GM12873 (cell line): ENCODE measurements at regions not wholly inside any gene's neighbourhood (a gene's known extent, or its start where the extent isn't known, plus 50 kb on each side); places are given as distances from the start of the nearest gene placed in this dataset.

Experiments used
- TF ChIP-seq, protein P1 (sequence below): IDR thresholded peaks from 2 replicates; pipeline ENCODE4 v1.5.1; 2012; ENCODE audit warnings: low read depth, mild to moderate bottlenecking, moderate library complexity, low read length, control low read depth; ENCODE audit not compliant: insufficient read depth; ENCODE audit errors: missing control alignments

DNA sequence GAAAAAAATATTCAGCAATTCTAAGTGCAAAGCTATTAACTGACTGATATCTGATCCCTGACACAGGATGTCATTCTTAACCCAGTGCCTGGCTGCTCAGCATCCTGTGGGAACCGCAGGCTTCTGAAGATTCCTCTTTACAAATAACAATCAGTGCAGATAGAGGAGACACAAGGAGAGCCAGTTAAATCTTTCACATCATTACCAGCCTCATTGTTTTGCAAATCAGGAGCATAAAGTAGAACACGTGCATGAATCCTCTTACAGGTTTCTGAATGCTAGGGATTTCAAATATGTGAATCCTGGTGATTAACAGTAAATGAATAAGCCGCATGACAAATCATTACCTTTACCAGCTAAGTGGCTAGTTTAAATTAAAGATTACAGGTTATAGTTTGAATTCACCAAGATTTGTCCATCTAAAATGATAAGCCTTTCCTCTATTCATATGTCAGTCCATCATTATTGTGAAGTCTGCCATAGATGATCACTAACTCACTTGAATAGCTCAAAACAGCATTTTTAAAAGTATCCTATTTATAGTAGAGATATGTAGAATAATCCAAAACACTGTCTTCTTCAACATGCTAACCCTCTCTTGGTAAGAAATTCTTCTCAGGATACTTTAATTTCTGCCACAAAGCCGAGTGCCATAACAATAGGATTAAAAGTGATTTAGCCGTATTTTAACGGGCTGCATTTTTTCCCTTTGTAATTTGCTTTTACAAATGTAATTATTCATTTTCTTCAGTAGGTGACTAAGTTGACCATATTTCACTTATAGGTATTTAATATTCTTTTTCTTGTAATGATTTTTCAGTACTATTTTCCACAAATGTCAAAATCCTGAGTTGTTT lies 367.3 kb upstream of the EPHA7 start:
- TF ChIP-seq, protein P1, sequence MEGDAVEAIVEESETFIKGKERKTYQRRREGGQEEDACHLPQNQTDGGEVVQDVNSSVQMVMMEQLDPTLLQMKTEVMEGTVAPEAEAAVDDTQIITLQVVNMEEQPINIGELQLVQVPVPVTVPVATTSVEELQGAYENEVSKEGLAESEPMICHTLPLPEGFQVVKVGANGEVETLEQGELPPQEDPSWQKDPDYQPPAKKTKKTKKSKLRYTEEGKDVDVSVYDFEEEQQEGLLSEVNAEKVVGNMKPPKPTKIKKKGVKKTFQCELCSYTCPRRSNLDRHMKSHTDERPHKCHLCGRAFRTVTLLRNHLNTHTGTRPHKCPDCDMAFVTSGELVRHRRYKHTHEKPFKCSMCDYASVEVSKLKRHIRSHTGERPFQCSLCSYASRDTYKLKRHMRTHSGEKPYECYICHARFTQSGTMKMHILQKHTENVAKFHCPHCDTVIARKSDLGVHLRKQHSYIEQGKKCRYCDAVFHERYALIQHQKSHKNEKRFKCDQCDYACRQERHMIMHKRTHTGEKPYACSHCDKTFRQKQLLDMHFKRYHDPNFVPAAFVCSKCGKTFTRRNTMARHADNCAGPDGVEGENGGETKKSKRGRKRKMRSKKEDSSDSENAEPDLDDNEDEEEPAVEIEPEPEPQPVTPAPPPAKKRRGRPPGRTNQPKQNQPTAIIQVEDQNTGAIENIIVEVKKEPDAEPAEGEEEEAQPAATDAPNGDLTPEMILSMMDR: no peak

DNA sequence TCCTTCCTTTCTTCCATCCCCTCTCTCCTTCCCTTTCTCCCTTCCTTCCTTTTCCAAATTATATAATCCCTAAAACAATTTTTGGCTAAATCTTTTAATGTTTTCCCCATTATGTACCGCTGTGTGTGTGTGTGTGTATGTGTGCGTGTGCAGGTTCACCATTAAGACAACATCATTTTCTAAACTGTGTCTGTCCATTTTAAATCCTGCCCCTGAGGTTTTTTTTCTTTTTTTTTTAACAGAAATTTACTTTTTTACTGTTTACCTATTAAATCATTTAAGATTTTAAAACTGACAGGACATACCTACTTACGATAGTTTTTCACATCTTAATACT lies 366.3 kb upstream of the EPHA7 start:
- TF ChIP-seq, protein P1: no peak

DNA sequence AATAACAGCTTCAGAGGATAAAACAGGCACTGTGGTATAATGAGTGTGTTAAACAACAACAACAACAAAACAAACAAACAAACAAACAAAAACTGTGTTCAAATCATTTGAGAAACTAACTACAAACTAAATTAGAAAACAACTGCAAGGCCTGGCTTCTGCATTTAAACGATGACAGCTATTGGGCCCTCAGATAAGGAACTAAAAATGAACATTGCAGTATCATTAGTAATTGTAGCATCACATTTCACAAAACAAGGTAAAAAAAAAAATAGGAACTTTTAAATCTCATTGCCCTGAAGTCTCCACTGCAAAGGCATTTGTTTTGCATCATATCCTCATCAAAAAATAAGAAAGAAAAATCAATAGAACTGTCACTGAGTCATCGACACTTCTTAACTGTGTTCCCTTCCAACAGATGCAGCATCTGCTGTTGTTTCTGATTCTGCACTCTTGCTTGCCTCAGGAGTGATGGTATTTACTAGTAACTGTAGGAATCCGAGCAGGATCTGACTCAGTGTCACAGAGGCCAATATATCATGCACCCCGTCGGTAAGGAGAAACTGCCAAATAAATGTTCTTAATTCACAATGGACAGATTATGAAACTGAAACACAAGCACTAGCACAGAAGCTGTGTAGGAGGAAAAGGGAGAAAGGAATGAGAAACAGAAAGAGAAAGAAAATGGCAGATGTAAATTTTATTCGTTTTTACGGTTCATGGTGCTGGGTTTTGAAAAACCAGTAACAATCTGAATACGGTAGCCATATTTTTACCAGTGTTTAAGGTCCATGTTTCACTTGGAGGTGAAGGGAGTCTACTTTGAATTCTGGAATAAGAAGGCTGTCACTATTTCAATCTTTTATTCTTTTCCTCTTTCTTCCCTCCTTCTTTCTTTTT lies 365.7 kb upstream of the EPHA7 start:
- TF ChIP-seq, protein P1: no peak

DNA sequence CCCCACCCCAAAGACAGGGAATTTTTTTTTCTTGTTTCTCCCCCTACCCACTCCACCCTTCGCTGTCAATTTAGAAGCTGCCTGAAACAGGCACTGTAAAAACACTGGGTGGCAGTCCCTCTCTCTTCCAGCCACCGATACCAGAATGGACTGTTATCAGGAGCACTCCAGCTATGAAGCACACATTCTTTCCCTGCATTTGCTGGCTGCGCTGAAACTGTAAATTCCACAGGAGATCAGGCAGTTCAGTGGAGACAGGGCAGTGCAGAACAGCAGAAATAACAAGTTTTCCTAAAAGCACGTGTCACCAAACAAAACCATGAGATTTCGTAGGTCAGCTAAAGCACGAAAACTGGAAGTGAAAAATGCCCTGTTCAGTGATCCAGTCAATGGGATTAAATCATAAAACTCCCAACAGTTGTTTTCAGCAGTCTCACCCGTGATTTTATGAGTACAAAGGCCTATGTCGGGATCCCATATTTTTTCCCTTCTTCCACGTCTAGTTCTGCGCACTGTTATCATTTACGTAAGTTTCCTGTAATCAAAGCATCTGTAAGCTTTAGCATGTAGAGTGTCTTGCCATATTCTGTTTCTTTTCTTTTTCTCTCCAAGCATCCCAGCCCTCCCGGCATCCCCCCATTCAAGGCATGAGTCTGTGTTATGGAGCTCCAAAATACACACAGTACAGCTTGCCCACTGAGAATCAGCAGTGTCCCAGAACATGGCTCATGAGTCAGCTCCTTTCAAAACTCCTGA lies 359.9 kb upstream of the EPHA7 start:
- TF ChIP-seq, protein P1: no peak

DNA sequence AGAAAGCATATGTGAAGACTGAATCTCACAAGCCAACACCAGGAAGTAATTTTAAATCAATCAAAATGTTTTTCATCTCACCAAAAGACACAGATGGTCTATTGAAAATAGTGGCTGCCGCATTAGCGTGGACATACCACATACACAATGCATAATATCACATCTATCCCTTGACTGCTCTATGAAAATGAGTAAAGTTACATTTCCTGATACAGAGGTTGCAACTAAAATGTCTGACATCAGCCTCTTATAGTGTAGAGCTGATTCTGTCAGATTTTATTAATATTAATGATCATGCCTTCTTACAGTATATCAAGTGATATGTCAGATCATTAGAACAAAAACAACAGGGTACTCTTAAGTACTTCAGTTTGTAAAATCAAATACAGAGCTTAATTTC lies 339.8 kb upstream of the EPHA7 start:
- TF ChIP-seq, protein P1: no peak

DNA sequence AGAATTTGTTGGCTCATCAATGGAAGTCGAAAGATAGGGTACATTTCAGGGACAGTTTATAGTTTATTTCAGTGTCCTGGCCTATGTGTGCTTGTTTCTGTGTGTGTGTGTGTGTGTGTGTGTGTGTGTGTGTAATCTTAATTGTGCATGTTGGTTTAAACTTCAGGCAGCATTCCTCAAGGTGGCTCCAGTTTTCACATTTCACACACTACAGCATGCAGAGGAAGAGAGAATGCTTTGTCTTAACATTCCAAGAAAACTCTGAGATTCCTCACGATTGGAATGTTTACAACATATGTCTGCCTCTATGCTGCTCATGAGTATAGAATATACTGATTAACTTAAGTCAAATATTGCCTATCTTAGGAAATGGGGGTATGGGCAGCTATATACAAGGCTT lies 332.6 kb upstream of the EPHA7 start:
- TF ChIP-seq, protein P1: no peak
